B cell (primary cell): ENCODE measurements at regions not wholly inside any gene's neighbourhood (a gene's known extent, or its start where the extent isn't known, plus 50 kb on each side); places are given as distances from the start of the nearest gene placed in this dataset.

ENCODE experiments used
- ATAC-seq: fragments of 200-7000 bp; cut with Tn5 transposase; one replicate; pipeline ENCODE4 v1.10.0; 2021; ENCODE audit warnings: low read depth, mild to moderate bottlenecking, moderate number of reproducible peaks, moderate library complexity
- CTCF ChIA-PET: fragments of 350-600 bp; sonication (Branson Sonifier 250); formaldehyde crosslinking; loops from one replicate; lab custom pipeline; 2021; ENCODE audit warnings: antibody characterized with exemption, inconsistent platforms; lab: Charles Lee
- POLR2A ChIA-PET: fragments of 350-600 bp; sonication (Branson Sonifier 250); formaldehyde crosslinking; loops from one replicate; lab custom pipeline; 2021; ENCODE audit warnings: antibody characterized with exemption; lab: Charles Lee
- DNase-seq: peaks from one replicate; pipeline ENCODE4 v3.0.0; 2013
- H2AFZ ChIP-seq: 2 replicates; pipeline ENCODE4 v1.6.1; 2012; ENCODE audit warnings: mild to moderate bottlenecking, low read depth, low read length; ENCODE audit not compliant: insufficient read depth, poor library complexity, severe bottlenecking
- H3K27ac ChIP-seq, 2 donors: 1 replicate in 1 of 2; 2 replicates in 1 of 2; pipeline ENCODE4 v1.5.1; 2012 to 2013; ENCODE audit warnings: low read length in 2 of 2, mild to moderate bottlenecking in 2 of 2, moderate library complexity in 1 of 2
- H3K27me3 ChIP-seq, 4 experiments: fragments of 200-600 bp in 1 of 4; sonication (generic) in 1 of 4; replicated peaks in 1 of 4; 1 replicate in 2 of 4; 2 replicates in 2 of 4; pipeline versions ENCODE4 v1.6.1 to v1.7.0; 2013 to 2016; ENCODE audit warnings: low read length in 3 of 4, mild to moderate bottlenecking in 2 of 4, mixed read lengths in 1 of 4, moderate library complexity in 1 of 4; ENCODE audit not compliant: insufficient read depth in 4 of 4, control insufficient read depth in 3 of 4; ENCODE audit errors: control extremely low read depth in 1 of 4
- H3K36me3 ChIP-seq, 2 experiments: replicated peaks in 1 of 2; 1 replicate in 1 of 2; 2 replicates in 1 of 2; pipeline versions ENCODE4 v1.6.1 to v1.7.1; 2013; ENCODE audit warnings: low read length in 1 of 2; ENCODE audit not compliant: insufficient read depth in 2 of 2, control insufficient read depth in 1 of 2; ENCODE audit errors: control extremely low read depth in 1 of 2, extremely low read depth in 1 of 2
- H3K4me1 ChIP-seq, 2 donors: fragments of 200-600 bp in 1 of 2; sonication (generic) in 1 of 2; 1 replicate in 1 of 2; 2 replicates in 1 of 2; pipeline versions ENCODE4 v1.5.1 to v1.6.1; 2013 to 2017; ENCODE audit warnings: low read length in 2 of 2; ENCODE audit not compliant: control insufficient read depth in 2 of 2, insufficient read depth in 2 of 2
- H3K4me2 ChIP-seq: replicated peaks from 2 replicates; pipeline ENCODE3; 2012; ENCODE audit warnings: mild to moderate bottlenecking, low read depth, low read length; ENCODE audit not compliant: poor library complexity, severe bottlenecking
- H3K4me3 ChIP-seq, 5 experiments: fragments of 200-600 bp in 1 of 5; sonication (generic) in 1 of 5; 1 replicate in 3 of 5; 2 replicates in 2 of 5; pipeline versions ENCODE4 v1.5.1 to v1.7.0; 2011 to 2016; ENCODE audit warnings: low read length in 4 of 5, mild to moderate bottlenecking in 4 of 5, low read depth in 2 of 5, control low read depth in 1 of 5, moderate library complexity in 1 of 5; ENCODE audit not compliant: insufficient read depth in 1 of 5; ENCODE audit errors: control extremely low read depth in 1 of 5, extremely low read depth in 1 of 5
- H3K79me2 ChIP-seq: fragments of 200-600 bp; sonication (generic); one replicate; pipeline ENCODE4 v1.6.0; 2016; ENCODE audit warnings: low read length; ENCODE audit not compliant: control insufficient read depth, insufficient read depth
- H3K9ac ChIP-seq: fragments of 200-600 bp; sonication (generic); 2 replicates; pipeline ENCODE4 v1.6.1; 2017; ENCODE audit warnings: mild to moderate bottlenecking, low read length, moderate library complexity
- H3K9me3 ChIP-seq, 3 donors: one replicate each; pipeline versions ENCODE4 v1.6.1 to v1.7.1; 2013; ENCODE audit warnings: low read length in 2 of 3; ENCODE audit not compliant: control insufficient read depth in 2 of 3, insufficient read depth in 1 of 3; ENCODE audit errors: control extremely low read depth in 1 of 3
- H4K20me1 ChIP-seq: 2 replicates; pipeline ENCODE4 v1.6.0; 2012; ENCODE audit warnings: mild to moderate bottlenecking, low read length; ENCODE audit not compliant: insufficient read depth, control insufficient read depth, poor library complexity, severe bottlenecking
- H3K27ac Mint-ChIP-seq: one replicate; pipeline ENCODE4 v1.8.0; 2021; ENCODE audit warnings: mixed read lengths
- H3K27me3 Mint-ChIP-seq: one replicate; pipeline ENCODE4 v1.8.0; 2021; ENCODE audit warnings: mixed read lengths
- H3K4me1 Mint-ChIP-seq: one replicate; pipeline ENCODE4 v1.8.0; 2021; ENCODE audit warnings: mixed read lengths
- H3K4me3 Mint-ChIP-seq: one replicate; pipeline ENCODE4 v1.8.0; 2021; ENCODE audit warnings: mixed read lengths
- H3K9me3 Mint-ChIP-seq: one replicate; pipeline ENCODE4 v1.8.0; 2022; ENCODE audit warnings: mixed read lengths; ENCODE audit not compliant: insufficient read depth
- EZH2 ChIP-seq: IDR thresholded peaks from 2 replicates; pipeline ENCODE4 v1.6.1; 2012; ENCODE audit warnings: borderline replicate concordance, low read depth, mild to moderate bottlenecking, moderate library complexity, low read length; ENCODE audit not compliant: insufficient read depth, poor library complexity, severe bottlenecking
- WGBS: methylation state at CpG from one replicate; pipeline ENCODE4 v1.1.5; 2013; ENCODE audit warnings: missing lambda C conversion rate; ENCODE audit not compliant: insufficient coverage; 5-methylcytosine and 5-hydroxymethylcytosine counted together
- intact Hi-C: fragments of 100-400 bp; cut with micrococcal nuclease; formaldehyde crosslinking; loops from one replicate; pipeline ENCODE4 v1.10.0; 2022
- TF ChIP-seq, protein P1 (sequence below): fragments of 200-600 bp; IDR thresholded peaks from one replicate; pipeline ENCODE4 v1.8.0; 2022; ENCODE audit warnings: antibody characterized with exemption, mild to moderate bottlenecking

DNA sequence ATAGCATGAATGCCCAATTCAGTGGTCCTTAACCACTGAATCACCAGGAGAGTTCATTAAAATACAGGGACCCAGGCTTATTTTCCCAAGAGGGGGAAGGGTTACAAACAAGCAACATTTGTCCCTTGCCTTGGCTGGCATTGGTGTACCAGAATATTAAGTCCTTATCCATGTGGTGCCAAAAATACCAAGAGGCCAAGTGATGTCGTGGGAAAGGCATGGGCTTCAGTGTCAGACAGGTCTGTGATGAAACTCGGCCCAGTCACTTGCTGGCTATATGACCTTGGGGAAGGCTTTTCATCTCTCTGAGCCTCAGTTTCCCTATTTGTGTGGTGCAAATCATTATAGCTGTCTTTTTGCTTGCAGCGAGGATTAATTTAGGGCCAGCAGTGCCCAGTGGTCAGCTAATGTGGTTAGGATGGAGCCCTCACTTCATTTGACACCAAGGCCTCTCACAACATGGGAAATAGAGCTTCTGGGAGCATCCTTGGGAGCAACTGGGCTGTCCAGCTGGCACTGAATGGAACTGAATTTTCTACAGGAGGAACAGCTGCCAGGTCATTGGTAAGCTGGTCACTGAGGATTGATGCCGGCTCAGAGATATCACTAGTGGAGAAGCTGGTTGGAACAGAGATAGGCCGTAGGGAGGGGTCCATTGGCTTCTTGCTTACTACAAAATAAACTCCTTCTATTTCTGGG, 77.2 kb upstream of the PPP2R5A start:
- Histone ChIP-seq H2AFZ (no peak overlapping the region), H3K4me2 (no peak overlapping the region), H3K9ac (no peak overlapping the region), H3K27me3 (peaks cover 0 to 2% (median 0%) of the 10 kb centered on the region in 4 experiments), H3K79me2 (no peaks in the 10 kb centered on the region), H3K36me3 (no peaks in the 10 kb centered on the region), H3K4me3 (no peak overlapping the region), H3K27ac (no peak overlapping the region), H3K4me1 (no peaks in the 10 kb centered on the region), H3K9me3 (no peaks in the 10 kb centered on the region), H4K20me1 (no peaks in the 10 kb centered on the region)
- CTCF ChIA-PET: interaction anchor here (0.9 kb wide), 1 partner anchor 250 kb away, joined by 4 read pairs; no protein-coding TSS in a partner anchor
- no peak for DNase-seq
- TF ChIP-seq EZH2: no peak
- TF ChIP-seq, protein P1, sequence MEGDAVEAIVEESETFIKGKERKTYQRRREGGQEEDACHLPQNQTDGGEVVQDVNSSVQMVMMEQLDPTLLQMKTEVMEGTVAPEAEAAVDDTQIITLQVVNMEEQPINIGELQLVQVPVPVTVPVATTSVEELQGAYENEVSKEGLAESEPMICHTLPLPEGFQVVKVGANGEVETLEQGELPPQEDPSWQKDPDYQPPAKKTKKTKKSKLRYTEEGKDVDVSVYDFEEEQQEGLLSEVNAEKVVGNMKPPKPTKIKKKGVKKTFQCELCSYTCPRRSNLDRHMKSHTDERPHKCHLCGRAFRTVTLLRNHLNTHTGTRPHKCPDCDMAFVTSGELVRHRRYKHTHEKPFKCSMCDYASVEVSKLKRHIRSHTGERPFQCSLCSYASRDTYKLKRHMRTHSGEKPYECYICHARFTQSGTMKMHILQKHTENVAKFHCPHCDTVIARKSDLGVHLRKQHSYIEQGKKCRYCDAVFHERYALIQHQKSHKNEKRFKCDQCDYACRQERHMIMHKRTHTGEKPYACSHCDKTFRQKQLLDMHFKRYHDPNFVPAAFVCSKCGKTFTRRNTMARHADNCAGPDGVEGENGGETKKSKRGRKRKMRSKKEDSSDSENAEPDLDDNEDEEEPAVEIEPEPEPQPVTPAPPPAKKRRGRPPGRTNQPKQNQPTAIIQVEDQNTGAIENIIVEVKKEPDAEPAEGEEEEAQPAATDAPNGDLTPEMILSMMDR: no peak
- peaks cover 20% of the 10 kb centered on the region for H3K27me3 Mint-ChIP-seq
- no peak overlapping the region for H3K4me3 Mint-ChIP-seq
- H3K27ac Mint-ChIP-seq: no peak overlapping the region
- POLR2A ChIA-PET: no interaction called here
- H3K9me3 Mint-ChIP-seq: no peaks in the 10 kb centered on the region
- intact Hi-C loops: no loop called here
- ATAC-seq: no peak
- 91% methylated on average over 3 of the region's 5 CpGs for WGBS
- no peaks in the 10 kb centered on the region for H3K4me1 Mint-ChIP-seq

DNA sequence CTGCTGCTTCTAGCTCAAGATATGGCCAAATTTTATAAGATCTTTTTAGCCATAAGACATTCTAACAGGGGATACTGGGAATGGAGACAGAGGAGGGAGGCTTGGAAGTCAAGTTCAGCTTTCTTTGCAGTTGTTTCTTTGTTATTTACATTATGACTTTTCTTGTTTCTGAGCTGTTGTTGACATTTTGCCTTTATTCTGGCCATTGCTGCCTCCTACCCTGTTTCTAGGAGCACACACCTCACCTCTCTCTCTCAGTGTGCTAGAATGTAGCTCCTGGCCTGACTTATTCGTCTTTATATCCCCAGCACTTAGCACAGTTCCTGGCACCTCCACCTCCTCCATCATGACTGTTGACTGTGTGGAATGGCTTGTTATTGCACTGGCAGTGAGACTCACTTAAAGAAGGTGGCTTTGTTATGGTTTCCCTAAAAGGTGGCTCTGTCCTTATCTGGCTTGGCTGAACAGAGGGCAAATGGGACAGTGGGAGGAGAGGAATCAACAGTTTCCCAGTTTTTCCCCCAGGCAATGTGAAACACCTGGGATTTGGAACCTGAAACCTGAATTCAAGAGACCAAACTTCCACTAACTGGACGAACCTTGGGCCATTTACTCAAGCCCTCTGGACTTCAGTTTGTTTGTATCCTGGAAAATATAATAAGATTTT, 76.1 kb upstream of the PPP2R5A start:
- H3K4me3 Mint-ChIP-seq: no peak overlapping the region
- Histone ChIP-seq H3K27ac (no peak overlapping the region), H3K9ac (no peak overlapping the region), H3K36me3 (no peaks in the 10 kb centered on the region), H3K4me3 (no peak overlapping the region), H3K9me3 (no peaks in the 10 kb centered on the region), H2AFZ (no peak overlapping the region), H4K20me1 (no peaks in the 10 kb centered on the region), H3K4me2 (no peak overlapping the region), H3K79me2 (no peaks in the 10 kb centered on the region), H3K4me1 (no peaks in the 10 kb centered on the region), H3K27me3 (peaks cover 0 to 2% (median 0%) of the 10 kb centered on the region in 4 experiments)
- ChIA-PET CTCF (no interaction called here), POLR2A (no interaction called here)
- H3K27ac Mint-ChIP-seq: no peak overlapping the region
- H3K4me1 Mint-ChIP-seq: no peaks in the 10 kb centered on the region
- no peak for DNase-seq
- ATAC-seq: no peak
- WGBS: no CpG with 5 or more reads among the region's 2 CpGs
- no peak for TF ChIP-seq EZH2
- TF ChIP-seq, protein P1: no peak
- H3K9me3 Mint-ChIP-seq: no peaks in the 10 kb centered on the region
- H3K27me3 Mint-ChIP-seq: peaks cover 22% of the 10 kb centered on the region
- intact Hi-C loops: no loop called here
